ENCODE measurements at regions not wholly inside any gene's neighbourhood (a gene's known extent, or its start where the extent isn't known, plus 50 kb on each side); places are given as distances from the start of the nearest gene placed in this dataset.

GRCh38 chr20:23246717-23247664 lies 103.6 kb upstream of the NXT1 start:
- H3K4me3 ChIP-seq (ENCODE audit: low read length): no peak overlapping the region
- H3K4me1 ChIP-seq (ENCODE audit: control insufficient read depth, low read depth, low read length): no peaks in the 10 kb centered on the region
- H3K27ac ChIP-seq (ENCODE audit: low read length): no peak overlapping the region
- no peaks in the 10 kb centered on the region for H3K27me3 ChIP-seq (ENCODE audit: control insufficient read depth, insufficient read depth, low read length)
- no peak overlapping the region for H3K9ac ChIP-seq (ENCODE audit: low read length)
- H3K36me3 ChIP-seq (ENCODE audit: control insufficient read depth, low read depth, low read length): no peaks in the 10 kb centered on the region
- H3K9me3 ChIP-seq (ENCODE audit: control insufficient read depth, low read depth, low read length): no peaks in the 10 kb centered on the region

- Histone ChIP-seq H3K9me3 (ENCODE audit: control insufficient read depth, low read depth, low read length) (no peaks in the 10 kb centered on the region), H3K4me3 (ENCODE audit: low read length) (no peak overlapping the region), H3K27ac (ENCODE audit: low read length) (no peak overlapping the region), H3K36me3 (ENCODE audit: control insufficient read depth, low read depth, low read length) (no peaks in the 10 kb centered on the region), H3K4me1 (ENCODE audit: control insufficient read depth, low read depth, low read length) (no peaks in the 10 kb centered on the region), H3K27me3 (ENCODE audit: control insufficient read depth, insufficient read depth, low read length) (no peaks in the 10 kb centered on the region), H3K9ac (ENCODE audit: low read length) (no peak overlapping the region)
Observed at GRCh38 chr20:23245553-23246181, 104.9 kb upstream of the NXT1 start.

GRCh38 chr20:23244916-23245552 lies 105.6 kb upstream of the NXT1 start:
- H3K4me1 ChIP-seq (ENCODE audit: control insufficient read depth, low read depth, low read length): no peaks in the 10 kb centered on the region
- H3K9ac ChIP-seq (ENCODE audit: low read length): no peak overlapping the region
- no peaks in the 10 kb centered on the region for H3K27me3 ChIP-seq (ENCODE audit: control insufficient read depth, insufficient read depth, low read length)

GRCh38 chr20:23244156-23244915 lies 106.3 kb upstream of the NXT1 start:
- Histone ChIP-seq H3K36me3 (ENCODE audit: control insufficient read depth, low read depth, low read length) (no peaks in the 10 kb centered on the region), H3K4me1 (ENCODE audit: control insufficient read depth, low read depth, low read length) (no peaks in the 10 kb centered on the region), H3K4me3 (ENCODE audit: low read length) (no peak overlapping the region), H3K27ac (ENCODE audit: low read length) (no peak overlapping the region), H3K9ac (ENCODE audit: low read length) (no peak overlapping the region), H3K27me3 (ENCODE audit: control insufficient read depth, insufficient read depth, low read length) (no peaks in the 10 kb centered on the region), H3K9me3 (ENCODE audit: control insufficient read depth, low read depth, low read length) (no peaks in the 10 kb centered on the region)

More at GRCh38 chr20:23244916-23245552, 105.6 kb upstream of the NXT1 start:
- no peak overlapping the region for H3K27ac ChIP-seq (ENCODE audit: low read length)
- H3K9me3 ChIP-seq (ENCODE audit: control insufficient read depth, low read depth, low read length): no peaks in the 10 kb centered on the region
- no peak overlapping the region for H3K4me3 ChIP-seq (ENCODE audit: low read length)
- H3K36me3 ChIP-seq (ENCODE audit: control insufficient read depth, low read depth, low read length): no peaks in the 10 kb centered on the region

- Histone ChIP-seq H3K4me1 (ENCODE audit: control insufficient read depth, low read depth, low read length) (no peaks in the 10 kb centered on the region), H3K36me3 (ENCODE audit: control insufficient read depth, low read depth, low read length) (no peaks in the 10 kb centered on the region), H3K9me3 (ENCODE audit: control insufficient read depth, low read depth, low read length) (no peaks in the 10 kb centered on the region), H3K27ac (ENCODE audit: low read length) (no peak overlapping the region), H3K27me3 (ENCODE audit: control insufficient read depth, insufficient read depth, low read length) (no peaks in the 10 kb centered on the region), H3K9ac (ENCODE audit: low read length) (no peak overlapping the region), H3K4me3 (ENCODE audit: low read length) (no peak overlapping the region)
Observed at GRCh38 chr20:23243791-23244155, 106.8 kb upstream of the NXT1 start.

GRCh38 chr20:23242556-23243180 lies 107.9 kb upstream of the NXT1 start:
- H3K4me1 ChIP-seq (ENCODE audit: control insufficient read depth, low read depth, low read length): no peaks in the 10 kb centered on the region
- no peaks in the 10 kb centered on the region for H3K9me3 ChIP-seq (ENCODE audit: control insufficient read depth, low read depth, low read length)
- H3K36me3 ChIP-seq (ENCODE audit: control insufficient read depth, low read depth, low read length): no peaks in the 10 kb centered on the region
- H3K27me3 ChIP-seq (ENCODE audit: control insufficient read depth, insufficient read depth, low read length): no peaks in the 10 kb centered on the region
- H3K4me3 ChIP-seq (ENCODE audit: low read length): no peak overlapping the region
- H3K9ac ChIP-seq (ENCODE audit: low read length): no peak overlapping the region
- no peak overlapping the region for H3K27ac ChIP-seq (ENCODE audit: low read length)

GRCh38 chr20:23242104-23242503 lies 108.5 kb upstream of the NXT1 start:
- no peak overlapping the region for H3K4me3 ChIP-seq (ENCODE audit: low read length)
- no peaks in the 10 kb centered on the region for H3K27me3 ChIP-seq (ENCODE audit: control insufficient read depth, insufficient read depth, low read length)
- no peaks in the 10 kb centered on the region for H3K9me3 ChIP-seq (ENCODE audit: control insufficient read depth, low read depth, low read length)
- H3K36me3 ChIP-seq (ENCODE audit: control insufficient read depth, low read depth, low read length): no peaks in the 10 kb centered on the region
- no peak overlapping the region for H3K9ac ChIP-seq (ENCODE audit: low read length)
- H3K4me1 ChIP-seq (ENCODE audit: control insufficient read depth, low read depth, low read length): no peaks in the 10 kb centered on the region
- no peak overlapping the region for H3K27ac ChIP-seq (ENCODE audit: low read length)

GRCh38 chr20:23241416-23241815 lies 109.2 kb upstream of the NXT1 start:
- Histone ChIP-seq H3K27ac (ENCODE audit: low read length) (no peak overlapping the region), H3K4me1 (ENCODE audit: control insufficient read depth, low read depth, low read length) (no peaks in the 10 kb centered on the region)

GRCh38 chr20:23240519-23240918 lies 110.1 kb upstream of the NXT1 start:
- H3K27me3 ChIP-seq (ENCODE audit: control insufficient read depth, insufficient read depth, low read length): no peaks in the 10 kb centered on the region
- no peak overlapping the region for H3K4me3 ChIP-seq (ENCODE audit: low read length)
- no peaks in the 10 kb centered on the region for H3K9me3 ChIP-seq (ENCODE audit: control insufficient read depth, low read depth, low read length)
- H3K9ac ChIP-seq (ENCODE audit: low read length): no peak overlapping the region
- no peak overlapping the region for H3K27ac ChIP-seq (ENCODE audit: low read length)
- H3K36me3 ChIP-seq (ENCODE audit: control insufficient read depth, low read depth, low read length): no peaks in the 10 kb centered on the region
- no peaks in the 10 kb centered on the region for H3K4me1 ChIP-seq (ENCODE audit: control insufficient read depth, low read depth, low read length)

More at GRCh38 chr20:23241416-23241815, 109.2 kb upstream of the NXT1 start:
- no peaks in the 10 kb centered on the region for H3K9me3 ChIP-seq (ENCODE audit: control insufficient read depth, low read depth, low read length)
- H3K27me3 ChIP-seq (ENCODE audit: control insufficient read depth, insufficient read depth, low read length): no peaks in the 10 kb centered on the region
- no peak overlapping the region for H3K4me3 ChIP-seq (ENCODE audit: low read length)
- no peak overlapping the region for H3K9ac ChIP-seq (ENCODE audit: low read length)
- H3K36me3 ChIP-seq (ENCODE audit: control insufficient read depth, low read depth, low read length): no peaks in the 10 kb centered on the region

GRCh38 chr20:23237201-23237600 lies 113.4 kb upstream of the NXT1 start:
- Histone ChIP-seq H3K27me3 (ENCODE audit: control insufficient read depth, insufficient read depth, low read length) (no peaks in the 10 kb centered on the region), H3K4me3 (ENCODE audit: low read length) (no peak overlapping the region), H3K27ac (ENCODE audit: low read length) (no peak overlapping the region), H3K36me3 (ENCODE audit: control insufficient read depth, low read depth, low read length) (no peaks in the 10 kb centered on the region), H3K9ac (ENCODE audit: low read length) (no peak overlapping the region), H3K9me3 (ENCODE audit: control insufficient read depth, low read depth, low read length) (no peaks in the 10 kb centered on the region), H3K4me1 (ENCODE audit: control insufficient read depth, low read depth, low read length) (no peaks in the 10 kb centered on the region)

All from iPS-18a (cell line).